ENCODE measurements at regions not wholly inside any gene's neighbourhood (a gene's known extent, or its start where the extent isn't known, plus 50 kb on each side); places are given as distances from the start of the nearest gene placed in this dataset.

GRCh38 chr5:2149195-2149539 lies 266.4 kb upstream of the IRX4 start:
- peak; percentile 30 for ATAC-seq

GRCh38 chr5:2148312-2149194 lies 265.8 kb upstream of the IRX4 start:
- ChIA-PET CTCF (interaction anchor here (0.8 kb wide), 1 partner anchor 271 kb away, joined by 3 read pairs; no protein-coding TSS in a partner anchor), POLR2A (no interaction called here)
- Mint-ChIP-seq H3K27ac (no peak overlapping the region), H3K4me3 (no peak overlapping the region), H3K27me3 (peaks cover 7% of the 10 kb centered on the region), H3K4me1 (no peaks in the 10 kb centered on the region), H3K36me3 (ENCODE audit: low read depth) (no peaks in the 10 kb centered on the region), H3K9me3 (ENCODE audit: low read depth) (peaks cover 3% of the 10 kb centered on the region)
- intact Hi-C loops (cut with DNase I, micrococcal nuclease) = no loop called here
- DNase-seq = no peak
- ATAC-seq = no peak

More at GRCh38 chr5:2149195-2149539, 266.4 kb upstream of the IRX4 start:
- DNase-seq = peak; percentile 15
- Mint-ChIP-seq H3K9me3 (ENCODE audit: low read depth) (peaks cover 3% of the 10 kb centered on the region), H3K4me1 (no peaks in the 10 kb centered on the region), H3K36me3 (ENCODE audit: low read depth) (no peaks in the 10 kb centered on the region), H3K27me3 (peaks cover 7% of the 10 kb centered on the region), H3K27ac (no peak overlapping the region), H3K4me3 (no peak overlapping the region)
- intact Hi-C loops (cut with DNase I, micrococcal nuclease) = no loop called here
- ChIA-PET CTCF (interaction anchor here (0.8 kb wide), 1 partner anchor 270 kb away, joined by 3 read pairs; no protein-coding TSS in a partner anchor), POLR2A (no interaction called here)

GRCh38 chr5:2147504-2148311 lies 265.0 kb upstream of the IRX4 start:
- POLR2A ChIA-PET = no interaction called here
- ATAC-seq (no peak), DNase-seq (no peak)
- CTCF ChIA-PET = no interaction called here
- Mint-ChIP-seq H3K36me3 (ENCODE audit: low read depth) (no peaks in the 10 kb centered on the region), H3K4me3 (no peak overlapping the region), H3K9me3 (ENCODE audit: low read depth) (peaks cover 3% of the 10 kb centered on the region), H3K4me1 (no peaks in the 10 kb centered on the region), H3K27ac (no peak overlapping the region), H3K27me3 (peaks cover 5% of the 10 kb centered on the region)
- intact Hi-C loops (cut with DNase I, micrococcal nuclease) = no loop called here

GRCh38 chr5:2143646-2144353 lies 261.1 kb upstream of the IRX4 start:
- Mint-ChIP-seq H3K36me3 (ENCODE audit: low read depth) (no peaks in the 10 kb centered on the region), H3K9me3 (ENCODE audit: low read depth) (no peaks in the 10 kb centered on the region), H3K27me3 (peaks cover 8% of the 10 kb centered on the region), H3K4me3 (no peak overlapping the region), H3K27ac (no peak overlapping the region), H3K4me1 (no peaks in the 10 kb centered on the region)
- ATAC-seq = no peak
- intact Hi-C loops (cut with DNase I, micrococcal nuclease) = no loop called here
- POLR2A ChIA-PET = no interaction called here
- CTCF ChIA-PET = no interaction called here
- no peak for DNase-seq

- Mint-ChIP-seq H3K36me3 (ENCODE audit: low read depth) (no peaks in the 10 kb centered on the region), H3K4me3 (no peak overlapping the region), H3K9me3 (ENCODE audit: low read depth) (no peaks in the 10 kb centered on the region), H3K27ac (no peak overlapping the region), H3K27me3 (peaks cover 8% of the 10 kb centered on the region), H3K4me1 (no peaks in the 10 kb centered on the region)
- intact Hi-C loops (cut with DNase I, micrococcal nuclease) = no loop called here
- ATAC-seq (no peak), DNase-seq (no peak)
- CTCF ChIA-PET = no interaction called here
- POLR2A ChIA-PET = no interaction called here
Observed at GRCh38 chr5:2143088-2143487, 260.4 kb upstream of the IRX4 start.

GRCh38 chr5:2142456-2142954 lies 259.8 kb upstream of the IRX4 start:
- no peak overlapping the region for H3K4me3 Mint-ChIP-seq
- intact Hi-C loops (cut with DNase I, micrococcal nuclease) = no loop called here
- ChIA-PET POLR2A (no interaction called here), CTCF (no interaction called here)
- no peaks in the 10 kb centered on the region for H3K9me3 Mint-ChIP-seq (ENCODE audit: low read depth)
- no peak overlapping the region for H3K27ac Mint-ChIP-seq
- ATAC-seq (no peak), DNase-seq (no peak)
- H3K36me3 Mint-ChIP-seq (ENCODE audit: low read depth) = no peaks in the 10 kb centered on the region
- peaks cover 8% of the 10 kb centered on the region for H3K27me3 Mint-ChIP-seq
- H3K4me1 Mint-ChIP-seq = no peaks in the 10 kb centered on the region

GRCh38 chr5:2141254-2142000 lies 258.7 kb upstream of the IRX4 start:
- peaks cover 9% of the 10 kb centered on the region for H3K27me3 Mint-ChIP-seq
- ChIA-PET POLR2A (no interaction called here), CTCF (no interaction called here)
- ATAC-seq = no peak
- intact Hi-C loops (cut with DNase I, micrococcal nuclease) = no loop called here
- H3K27ac Mint-ChIP-seq = no peak overlapping the region
- H3K4me1 Mint-ChIP-seq = peaks cover 3% of the 10 kb centered on the region
- H3K36me3 Mint-ChIP-seq (ENCODE audit: low read depth) = no peaks in the 10 kb centered on the region
- H3K9me3 Mint-ChIP-seq (ENCODE audit: low read depth) = peaks cover 3% of the 10 kb centered on the region
- H3K4me3 Mint-ChIP-seq = no peak overlapping the region
- DNase-seq = no peak

- Mint-ChIP-seq H3K4me1 (peaks cover 3% of the 10 kb centered on the region), H3K27ac (no peak overlapping the region), H3K27me3 (peaks cover 10% of the 10 kb centered on the region), H3K9me3 (ENCODE audit: low read depth) (peaks cover 3% of the 10 kb centered on the region), H3K36me3 (ENCODE audit: low read depth) (no peaks in the 10 kb centered on the region), H3K4me3 (no peak overlapping the region)
- POLR2A ChIA-PET = no interaction called here
- ATAC-seq = no peak
- CTCF ChIA-PET = no interaction called here
- DNase-seq = no peak
- intact Hi-C loops (cut with DNase I, micrococcal nuclease) = no loop called here
Observed at GRCh38 chr5:2140501-2141175, 257.9 kb upstream of the IRX4 start.

- DNase-seq (no peak), ATAC-seq (no peak)
- ChIA-PET CTCF (no interaction called here), POLR2A (interaction anchor here (0.5 kb wide), 1 partner anchor 1283 kb away, joined by 5 read pairs; no protein-coding TSS in a partner anchor)
- Mint-ChIP-seq H3K36me3 (ENCODE audit: low read depth) (no peaks in the 10 kb centered on the region), H3K9me3 (ENCODE audit: low read depth) (peaks cover 3% of the 10 kb centered on the region), H3K27me3 (peaks cover 10% of the 10 kb centered on the region), H3K4me1 (peaks cover 3% of the 10 kb centered on the region), H3K27ac (no peak overlapping the region), H3K4me3 (no peak overlapping the region)
- intact Hi-C loops (cut with DNase I, micrococcal nuclease) = no loop called here
Observed at GRCh38 chr5:2139478-2139877, 256.8 kb upstream of the IRX4 start.

GRCh38 chr5:2138896-2139295 lies 256.2 kb upstream of the IRX4 start:
- ChIA-PET CTCF (no interaction called here), POLR2A (no interaction called here)
- DNase-seq (no peak), ATAC-seq (no peak)
- H3K27me3 Mint-ChIP-seq = peaks cover 10% of the 10 kb centered on the region
- peaks cover 3% of the 10 kb centered on the region for H3K4me1 Mint-ChIP-seq
- H3K36me3 Mint-ChIP-seq (ENCODE audit: low read depth) = no peaks in the 10 kb centered on the region
- intact Hi-C loops (cut with DNase I, micrococcal nuclease) = no loop called here
- H3K9me3 Mint-ChIP-seq (ENCODE audit: low read depth) = peaks cover 3% of the 10 kb centered on the region
- no peak overlapping the region for H3K4me3 Mint-ChIP-seq
- no peak overlapping the region for H3K27ac Mint-ChIP-seq

All from activated CD4-positive, alpha-beta T cell treated with anti-CD3 and anti-CD28 coated beads for 36 hours (primary cell).